Peyer's patch (tissue), 4 donors: ENCODE measurements at regions not wholly inside any gene's neighbourhood (a gene's known extent, or its start where the extent isn't known, plus 50 kb on each side); places are given as distances from the start of the nearest gene placed in this dataset.

Source experiments
- DNase-seq, 3 donors: peaks; one replicate each; pipeline ENCODE4 v3.0.0-alpha.2; 2017 to 2019
- H3K27ac ChIP-seq, 4 donors: fragments of 200-600 bp; sonication (generic); one replicate each; pipeline ENCODE4 v1.5.1; 2016 to 2019
- H3K27me3 ChIP-seq, 2 donors: fragments of 200-600 bp; sonication (generic); one replicate each; pipeline ENCODE4 v1.5.1; 2019
- H3K36me3 ChIP-seq, 3 donors: fragments of 200-600 bp; sonication (generic); one replicate each; pipeline ENCODE4 v1.5.1; 2016 to 2019
- H3K4me1 ChIP-seq, 4 donors: fragments of 200-600 bp; sonication (generic); one replicate each; pipeline ENCODE4 v1.5.1; 2016 to 2019
- H3K4me3 ChIP-seq, 4 donors: fragments of 200-600 bp; sonication (generic); 1 replicate in 3 of 4; 2 replicates in 1 of 4; pipeline ENCODE4 v1.5.1; 2016 to 2019; ENCODE audit warnings: mild to moderate bottlenecking in 1 of 4
- H3K9me3 ChIP-seq, 4 donors: fragments of 200-600 bp; sonication (generic); one replicate each; pipeline ENCODE4 v1.5.1; 2016 to 2019; ENCODE audit warnings: mild to moderate bottlenecking in 1 of 4
- CTCF ChIP-seq, 6 experiments: fragments of 450-650 bp in 4 of 6; fragments of 200-600 bp in 2 of 6; sonication (generic) in 1 of 6; IDR thresholded peaks; one replicate each; pipeline ENCODE4 v1.5.1; 2017 to 2019; ENCODE audit warnings: antibody characterized with exemption in 6 of 6, mild to moderate bottlenecking in 3 of 6, moderate library complexity in 1 of 6
- POLR2A ChIP-seq, 2 donors: fragments of 450-650 bp; IDR thresholded peaks; one replicate each; pipeline ENCODE4 v1.5.1; 2017; ENCODE audit warnings: antibody characterized with exemption in 2 of 2, mild to moderate bottlenecking in 2 of 2, moderate library complexity in 2 of 2

DNA sequence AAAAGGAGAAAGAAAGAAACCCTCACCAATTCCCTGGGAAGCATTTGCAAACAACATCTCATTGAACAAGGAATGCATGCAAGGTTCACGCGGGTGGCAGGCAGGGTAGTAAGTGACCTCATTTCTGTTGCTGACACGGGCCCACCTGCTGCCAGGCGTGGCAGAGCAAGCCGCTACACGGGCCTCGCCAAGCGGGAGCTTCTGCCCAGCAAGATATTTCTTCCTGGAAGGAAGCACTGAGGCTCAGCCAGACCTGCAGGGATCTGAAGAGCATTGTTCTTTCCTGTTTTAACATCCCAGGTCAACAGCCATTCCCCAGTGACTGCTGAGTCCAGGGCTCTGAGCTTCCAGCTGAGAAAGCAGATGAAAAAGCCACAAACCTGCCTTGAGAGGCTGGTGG, 91.9 kb upstream of the IGSF21 start:
- no peaks in the 10 kb centered on the region for H3K4me1 ChIP-seq
- DNase-seq: no peak
- H3K27me3 ChIP-seq: no peaks in the 10 kb centered on the region
- no peak for TF ChIP-seq CTCF (IDR thresholded peaks at IDR 0.05)
- TF ChIP-seq POLR2A (IDR thresholded peaks at IDR 0.05): no peak
- H3K27ac ChIP-seq: no peak overlapping the region
- no peaks in the 10 kb centered on the region for H3K36me3 ChIP-seq
- no peaks in the 10 kb centered on the region for H3K9me3 ChIP-seq
- no peak overlapping the region for H3K4me3 ChIP-seq

GRCh38 chr1:18018366-18018765, 89.2 kb upstream of the IGSF21 start:
- TF ChIP-seq CTCF (IDR thresholded peaks at IDR 0.05) (no peak), POLR2A (IDR thresholded peaks at IDR 0.05) (no peak)
- DNase-seq: no peak
- H3K36me3 ChIP-seq: no peaks in the 10 kb centered on the region
- no peak overlapping the region for H3K4me3 ChIP-seq
- no peaks in the 10 kb centered on the region for H3K4me1 ChIP-seq
- no peaks in the 10 kb centered on the region for H3K9me3 ChIP-seq
- H3K27me3 ChIP-seq: no peaks in the 10 kb centered on the region
- no peak overlapping the region for H3K27ac ChIP-seq

- DNase-seq: peak in 2 of 3 donors; percentile 44 to 64
- H3K9me3 ChIP-seq: no peaks in the 10 kb centered on the region
- TF ChIP-seq CTCF (IDR thresholded peaks at IDR 0.05): no peak
- TF ChIP-seq POLR2A (IDR thresholded peaks at IDR 0.05): no peak
- H3K27me3 ChIP-seq: no peaks in the 10 kb centered on the region
- no peaks in the 10 kb centered on the region for H3K36me3 ChIP-seq
- H3K27ac ChIP-seq: no peak overlapping the region
- no peak overlapping the region for H3K4me3 ChIP-seq
- H3K4me1 ChIP-seq: no peaks in the 10 kb centered on the region
Observed at GRCh38 chr1:18020021-18020817, 87.4 kb upstream of the IGSF21 start.

DNA sequence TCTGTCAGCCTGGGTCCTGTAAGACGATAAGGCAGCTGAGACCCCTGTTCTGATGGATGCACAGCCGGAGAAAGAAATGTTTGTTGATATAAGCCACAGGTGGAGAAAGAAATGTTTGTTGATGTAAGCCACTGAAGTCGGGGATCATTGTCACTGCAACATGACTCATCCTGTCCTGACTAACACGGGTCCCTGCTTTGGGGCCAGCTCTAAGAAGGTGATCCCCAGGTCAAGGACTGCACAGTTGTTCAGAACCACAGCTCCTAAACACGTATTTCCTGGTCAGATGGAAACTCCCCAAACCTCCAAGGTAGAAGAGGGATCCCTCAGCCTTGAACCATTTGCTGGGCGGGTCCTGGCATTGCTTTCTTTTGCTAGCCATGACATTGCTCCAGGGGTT, 86.4 kb upstream of the IGSF21 start:
- no peak overlapping the region for H3K27ac ChIP-seq
- H3K4me1 ChIP-seq: no peaks in the 10 kb centered on the region
- no peaks in the 10 kb centered on the region for H3K36me3 ChIP-seq
- no peak for DNase-seq
- no peaks in the 10 kb centered on the region for H3K27me3 ChIP-seq
- TF ChIP-seq CTCF (IDR thresholded peaks at IDR 0.05): no peak
- TF ChIP-seq POLR2A (IDR thresholded peaks at IDR 0.05): no peak
- H3K4me3 ChIP-seq: no peak overlapping the region
- H3K9me3 ChIP-seq: no peaks in the 10 kb centered on the region

GRCh38 chr1:18032172-18032859, 75.3 kb upstream of the IGSF21 start:
- no peaks in the 10 kb centered on the region for H3K4me1 ChIP-seq
- H3K4me3 ChIP-seq: no peak overlapping the region
- no peaks in the 10 kb centered on the region for H3K27me3 ChIP-seq
- no peaks in the 10 kb centered on the region for H3K9me3 ChIP-seq
- no peaks in the 10 kb centered on the region for H3K36me3 ChIP-seq
- no peak overlapping the region for H3K27ac ChIP-seq
- TF ChIP-seq POLR2A (IDR thresholded peaks at IDR 0.05) (no peak), CTCF (IDR thresholded peaks at IDR 0.05) (no peak)
- no peak for DNase-seq
